ENCODE measurements at regions not wholly inside any gene's neighbourhood (a gene's known extent, or its start where the extent isn't known, plus 50 kb on each side); places are given as distances from the start of the nearest gene placed in this dataset.
A peak's percentile ranks its signal among the peaks of the same experiment; 100 is the strongest.

DNA sequence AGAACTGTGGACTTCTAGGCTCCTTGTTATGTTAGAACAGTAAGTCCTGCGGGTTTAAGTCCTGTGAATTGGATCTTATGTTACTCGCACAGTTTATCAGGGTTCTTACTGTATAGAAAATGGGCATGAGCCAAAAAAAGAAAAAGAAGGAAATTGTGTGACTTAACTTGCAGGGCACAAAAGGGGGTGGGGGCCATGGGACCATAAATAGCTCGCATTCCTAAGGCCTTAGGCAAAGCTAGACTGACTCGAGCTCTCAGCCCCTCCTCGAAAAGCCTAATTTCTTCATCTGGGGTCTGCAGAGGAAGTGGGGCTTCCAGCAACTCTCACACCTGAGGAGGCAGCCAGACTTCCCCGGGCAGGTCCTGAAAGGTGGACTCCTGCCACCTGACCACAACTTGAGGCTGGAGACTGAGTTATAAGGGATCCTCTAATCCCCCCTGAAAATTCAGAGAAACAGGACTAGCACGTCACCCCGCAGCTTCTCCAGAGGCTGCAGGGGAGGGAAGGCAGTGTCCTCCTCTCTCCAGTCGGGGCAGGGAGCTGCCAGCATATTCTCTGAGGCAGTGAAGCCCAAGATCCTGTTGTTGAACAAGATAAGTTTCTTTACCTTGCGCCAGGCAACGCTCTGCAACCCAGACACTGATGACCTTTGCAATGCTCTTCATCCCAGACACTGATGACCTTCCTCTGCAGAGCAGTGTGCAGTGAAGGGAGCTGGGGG, 280.5 kb downstream of the PCNX1 start:
- Histone ChIP-seq H2AFZ (ENCODE audit: low read depth, low read length) (no peak overlapping the region), H3K4me2 (ENCODE audit: low read length, poor library complexity, severe bottlenecking) (no peak overlapping the region), H2BK5ac (ENCODE audit: low read depth, low read length, poor library complexity, severe bottlenecking) (no peak overlapping the region), H3K36me3 (ENCODE audit: control insufficient read depth in 1 of 2, insufficient read depth in 2 of 2, low read depth in 1 of 2, low read length in 2 of 2) (no peaks in the 10 kb centered on the region), H3K14ac (ENCODE audit: low read length in 2 of 2) (no peak overlapping the region), H3K27me3 (ENCODE audit: control insufficient read depth in 1 of 2, insufficient read depth in 1 of 2, low read length in 2 of 2) (peaks cover 0 to 5% of the 10 kb centered on the region in 2 experiments), H3K23ac (ENCODE audit: low read length in 2 of 2) (no peak overlapping the region), H3K4ac (ENCODE audit: low read depth in 1 of 2, low read length in 2 of 2) (no peak overlapping the region), H3K79me1 (replicated peaks; ENCODE audit: low read length, poor library complexity, severe bottlenecking) (no peaks in the 10 kb centered on the region), H2AK5ac (ENCODE audit: low read length, severe bottlenecking) (no peak overlapping the region), H3K4me3 (ENCODE audit: insufficient read depth in 1 of 2, low read depth in 1 of 2, low read length in 2 of 2) (no peak overlapping the region), H2BK120ac (ENCODE audit: low read depth, low read length) (no peak overlapping the region), H3K9me3 (ENCODE audit: control insufficient read depth, low read length) (no peaks in the 10 kb centered on the region), H3K18ac (ENCODE audit: low read depth in 1 of 2, low read length in 2 of 2) (peak overlapping the region in 1 of 2 experiments; percentile 3), H4K8ac (ENCODE audit: low read length) (no peak overlapping the region), H3K4me1 (ENCODE audit: control insufficient read depth, insufficient read depth, low read depth, low read length) (peaks cover 2% of the 10 kb centered on the region), H2BK12ac (ENCODE audit: low read length in 2 of 2) (no peak overlapping the region), H2BK15ac (ENCODE audit: low read depth, poor library complexity, severe bottlenecking) (no peak overlapping the region), H4K91ac (ENCODE audit: low read length) (no peak overlapping the region), H3K9ac (ENCODE audit: low read length) (no peak overlapping the region), H3K27ac (ENCODE audit: low read length, poor library complexity, severe bottlenecking) (no peak overlapping the region)
- peak; percentile 24 for DNase-seq
- WGBS, result 54% methylated on average over 11 of the region's 11 CpGs

DNA sequence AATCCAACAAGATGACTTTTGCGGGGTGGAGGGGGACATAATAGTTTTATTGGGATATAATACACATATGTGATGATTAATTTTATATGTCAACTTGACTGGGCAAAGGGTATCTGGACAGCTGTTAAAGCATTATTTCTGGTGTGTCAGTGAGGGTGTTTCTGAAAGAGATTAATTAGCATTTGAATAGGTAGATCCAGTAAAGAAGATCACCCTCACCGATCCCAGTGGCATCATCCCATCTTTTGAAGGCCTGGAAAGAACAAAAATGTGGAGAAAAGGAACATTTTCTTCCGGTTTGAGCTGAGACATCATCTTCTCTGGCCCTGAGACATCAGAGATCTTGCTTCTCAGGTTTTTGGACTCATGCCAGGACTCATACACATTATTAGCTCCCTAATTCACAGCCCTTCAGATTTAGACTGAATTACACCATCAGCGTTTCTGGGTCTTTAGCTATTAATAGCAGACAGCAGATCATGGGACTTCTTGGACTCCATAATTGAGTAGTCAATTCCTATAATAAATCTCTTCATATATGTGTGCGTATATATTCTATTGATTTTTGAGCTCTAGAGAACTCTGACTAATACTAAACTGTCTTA, 283.6 kb downstream of the PCNX1 start:
- Histone ChIP-seq H3K4me3 (ENCODE audit: insufficient read depth in 1 of 2, low read depth in 1 of 2, low read length in 2 of 2) (no peak overlapping the region), H3K27ac (ENCODE audit: low read length, poor library complexity, severe bottlenecking) (no peak overlapping the region), H4K91ac (ENCODE audit: low read length) (no peak overlapping the region), H2BK5ac (ENCODE audit: low read depth, low read length, poor library complexity, severe bottlenecking) (no peak overlapping the region), H2BK15ac (ENCODE audit: low read depth, poor library complexity, severe bottlenecking) (no peak overlapping the region), H3K36me3 (ENCODE audit: control insufficient read depth in 1 of 2, insufficient read depth in 2 of 2, low read depth in 1 of 2, low read length in 2 of 2) (no peaks in the 10 kb centered on the region), H4K8ac (ENCODE audit: low read length) (no peak overlapping the region), H3K4ac (ENCODE audit: low read depth in 1 of 2, low read length in 2 of 2) (no peak overlapping the region), H2BK120ac (ENCODE audit: low read depth, low read length) (no peak overlapping the region), H3K23ac (ENCODE audit: low read length in 2 of 2) (no peak overlapping the region), H3K4me1 (ENCODE audit: control insufficient read depth, insufficient read depth, low read depth, low read length) (peaks cover 2% of the 10 kb centered on the region), H3K9ac (ENCODE audit: low read length) (no peak overlapping the region), H3K14ac (ENCODE audit: low read length in 2 of 2) (no peak overlapping the region), H2AFZ (ENCODE audit: low read depth, low read length) (no peak overlapping the region), H3K27me3 (ENCODE audit: control insufficient read depth in 1 of 2, insufficient read depth in 1 of 2, low read length in 2 of 2) (peaks cover 4 to 5% of the 10 kb centered on the region in 2 experiments), H2BK12ac (ENCODE audit: low read length in 2 of 2) (no peak overlapping the region), H2AK5ac (ENCODE audit: low read length, severe bottlenecking) (no peak overlapping the region), H3K4me2 (ENCODE audit: low read length, poor library complexity, severe bottlenecking) (no peak overlapping the region), H3K9me3 (ENCODE audit: control insufficient read depth, low read length) (no peaks in the 10 kb centered on the region), H3K79me1 (replicated peaks; ENCODE audit: low read length, poor library complexity, severe bottlenecking) (no peaks in the 10 kb centered on the region), H3K18ac (ENCODE audit: low read depth in 1 of 2, low read length in 2 of 2) (no peak overlapping the region)
- DNase-seq, result no peak
- 90% methylated on average over 3 of the region's 5 CpGs for WGBS

DNA sequence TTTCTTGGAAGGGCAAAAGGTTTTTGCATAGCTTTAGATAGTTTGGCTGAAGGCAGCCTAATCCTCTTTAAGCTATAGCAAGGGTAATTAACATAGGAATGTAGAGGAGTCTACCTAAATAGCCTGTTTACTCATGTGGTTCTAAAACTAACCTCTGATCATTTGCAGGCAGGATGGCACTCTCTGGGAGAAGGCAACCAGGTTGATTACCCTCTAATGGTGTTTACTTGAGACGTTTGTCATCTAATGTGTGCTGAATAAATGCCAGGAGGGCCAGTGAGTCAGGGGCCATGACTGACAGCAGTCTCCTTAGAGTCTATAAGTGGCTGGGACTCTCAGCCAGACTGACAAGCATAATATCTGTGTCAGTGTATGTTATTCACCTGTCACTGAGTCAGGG, 286.4 kb downstream of the PCNX1 start:
- WGBS, result 0% methylated on average over 1 of the region's 1 CpG
- H2AK5ac ChIP-seq (ENCODE audit: low read length, severe bottlenecking), result no peak overlapping the region

DNA sequence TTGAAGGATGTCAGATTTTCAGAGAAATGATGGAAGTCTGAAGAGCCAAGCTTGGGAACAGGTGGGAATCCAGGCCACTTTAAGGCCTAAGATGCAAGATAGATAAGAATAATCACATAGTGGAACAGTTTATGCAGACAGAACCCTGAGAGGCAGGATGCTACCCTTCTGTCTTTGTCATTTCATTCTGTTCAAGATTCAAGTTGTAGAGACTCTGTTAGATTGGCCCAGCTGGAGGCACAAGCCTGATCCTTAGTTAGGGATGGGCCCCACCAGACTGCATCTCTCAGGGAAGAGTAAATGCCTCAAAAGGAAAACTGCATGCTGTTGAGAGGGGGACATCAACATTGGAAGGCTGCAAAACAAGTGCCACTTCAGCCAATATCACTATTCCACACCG, 287.0 kb downstream of the PCNX1 start:
- Histone ChIP-seq H3K36me3 (ENCODE audit: control insufficient read depth in 1 of 2, insufficient read depth in 2 of 2, low read depth in 1 of 2, low read length in 2 of 2) (no peaks in the 10 kb centered on the region), H2BK120ac (ENCODE audit: low read depth, low read length) (no peak overlapping the region), H3K23ac (ENCODE audit: low read length in 2 of 2) (no peak overlapping the region), H2BK5ac (ENCODE audit: low read depth, low read length, poor library complexity, severe bottlenecking) (no peak overlapping the region), H2AFZ (ENCODE audit: low read depth, low read length) (no peak overlapping the region), H2BK12ac (ENCODE audit: low read length in 2 of 2) (no peak overlapping the region), H3K27ac (ENCODE audit: low read length, poor library complexity, severe bottlenecking) (no peak overlapping the region), H3K4me1 (ENCODE audit: control insufficient read depth, insufficient read depth, low read depth, low read length) (no peaks in the 10 kb centered on the region), H3K9me3 (ENCODE audit: control insufficient read depth, low read length) (peaks cover 3% of the 10 kb centered on the region), H3K9ac (ENCODE audit: low read length) (no peak overlapping the region), H2AK5ac (ENCODE audit: low read length, severe bottlenecking) (no peak overlapping the region), H3K4me2 (ENCODE audit: low read length, poor library complexity, severe bottlenecking) (no peak overlapping the region), H3K27me3 (ENCODE audit: control insufficient read depth in 1 of 2, insufficient read depth in 1 of 2, low read length in 2 of 2) (peaks cover 3 to 4% of the 10 kb centered on the region in 2 experiments), H3K4ac (ENCODE audit: low read depth in 1 of 2, low read length in 2 of 2) (no peak overlapping the region), H3K4me3 (ENCODE audit: insufficient read depth in 1 of 2, low read depth in 1 of 2, low read length in 2 of 2) (no peak overlapping the region), H3K18ac (ENCODE audit: low read depth in 1 of 2, low read length in 2 of 2) (no peak overlapping the region), H4K91ac (ENCODE audit: low read length) (no peak overlapping the region), H4K8ac (ENCODE audit: low read length) (no peak overlapping the region), H2BK15ac (ENCODE audit: low read depth, poor library complexity, severe bottlenecking) (no peak overlapping the region), H3K79me1 (replicated peaks; ENCODE audit: low read length, poor library complexity, severe bottlenecking) (no peaks in the 10 kb centered on the region), H3K14ac (ENCODE audit: low read length in 2 of 2) (no peak overlapping the region)
- WGBS, result 90% methylated on average over 1 of the region's 1 CpG
- no peak for DNase-seq

More for the DNA sequence above, 286.4 kb downstream of the PCNX1 start:
- no peak overlapping the region for H2BK5ac ChIP-seq (ENCODE audit: low read depth, low read length, poor library complexity, severe bottlenecking)
- H3K14ac ChIP-seq (ENCODE audit: low read length in 2 of 2), result no peak overlapping the region
- H3K4me2 ChIP-seq (ENCODE audit: low read length, poor library complexity, severe bottlenecking), result no peak overlapping the region
- H4K8ac ChIP-seq (ENCODE audit: low read length), result no peak overlapping the region
- H3K18ac ChIP-seq (ENCODE audit: low read depth in 1 of 2, low read length in 2 of 2), result no peak overlapping the region
- H3K27ac ChIP-seq (ENCODE audit: low read length, poor library complexity, severe bottlenecking), result no peak overlapping the region
- H3K27me3 ChIP-seq (ENCODE audit: control insufficient read depth in 1 of 2, insufficient read depth in 1 of 2, low read length in 2 of 2), result peaks cover 3 to 4% of the 10 kb centered on the region in 2 experiments
- H2BK15ac ChIP-seq (ENCODE audit: low read depth, poor library complexity, severe bottlenecking), result no peak overlapping the region
- no peaks in the 10 kb centered on the region for H3K4me1 ChIP-seq (ENCODE audit: control insufficient read depth, insufficient read depth, low read depth, low read length)
- no peaks in the 10 kb centered on the region for H3K9me3 ChIP-seq (ENCODE audit: control insufficient read depth, low read length)
- H2BK120ac ChIP-seq (ENCODE audit: low read depth, low read length), result no peak overlapping the region
- DNase-seq, result no peak
- no peak overlapping the region for H2AFZ ChIP-seq (ENCODE audit: low read depth, low read length)
- H3K4me3 ChIP-seq (ENCODE audit: insufficient read depth in 1 of 2, low read depth in 1 of 2, low read length in 2 of 2), result no peak overlapping the region
- no peaks in the 10 kb centered on the region for H3K36me3 ChIP-seq (ENCODE audit: control insufficient read depth in 1 of 2, insufficient read depth in 2 of 2, low read depth in 1 of 2, low read length in 2 of 2)
- H4K91ac ChIP-seq (ENCODE audit: low read length), result no peak overlapping the region
- no peak overlapping the region for H2BK12ac ChIP-seq (ENCODE audit: low read length in 2 of 2)
- no peaks in the 10 kb centered on the region for H3K79me1 ChIP-seq (replicated peaks; ENCODE audit: low read length, poor library complexity, severe bottlenecking)
- peak overlapping the region in 1 of 2 experiments; percentile 56 for H3K23ac ChIP-seq (ENCODE audit: low read length in 2 of 2)
- H3K4ac ChIP-seq (ENCODE audit: low read depth in 1 of 2, low read length in 2 of 2), result no peak overlapping the region
- H3K9ac ChIP-seq (ENCODE audit: low read length), result no peak overlapping the region

All from mesenchymal stem cell (in vitro differentiated cells and primary cell).